ENCODE measurements at regions not wholly inside any gene's neighbourhood (a gene's known extent, or its start where the extent isn't known, plus 50 kb on each side); places are given as distances from the start of the nearest gene placed in this dataset.

GRCh38 chr18:10067670-10068659 is 154.1 kb downstream of the VAPA start:
- Histone ChIP-seq H3K27me3 (ENCODE audit: control insufficient read depth, extremely low read depth, insufficient read depth, low read length) (peaks cover 4% of the 10 kb centered on the region), H3K4me3 (ENCODE audit: control insufficient read depth in 2 of 3, extremely low read depth in 1 of 3, insufficient read depth in 2 of 3, low read depth in 1 of 3, low read length in 3 of 3) (no peak overlapping the region), H3K36me3 (ENCODE audit: control insufficient read depth in 2 of 2, extremely low read depth in 1 of 2, insufficient read depth in 2 of 2, low read length in 2 of 2) (no peaks in the 10 kb centered on the region), H3K4me1 (ENCODE audit: control insufficient read depth, extremely low read depth, insufficient read depth, low read length) (peaks cover 3% of the 10 kb centered on the region), H3K9me1 (ENCODE audit: control insufficient read depth, extremely low read depth, insufficient read depth, low read length) (no peaks in the 10 kb centered on the region), H4K20me1 (ENCODE audit: control insufficient read depth, extremely low read depth, insufficient read depth, low read length) (no peaks in the 10 kb centered on the region), H3K4me2 (ENCODE audit: control insufficient read depth, extremely low read depth, insufficient read depth, low read depth, low read length) (no peak overlapping the region), H2AFZ (ENCODE audit: control insufficient read depth, low read length) (no peak overlapping the region), H3K27ac (ENCODE audit: control insufficient read depth, insufficient read depth, low read length) (no peak overlapping the region), H3K79me2 (ENCODE audit: control insufficient read depth, insufficient read depth, low read length) (no peaks in the 10 kb centered on the region), H3K9me3 (ENCODE audit: control insufficient read depth, low read depth, low read length) (no peaks in the 10 kb centered on the region), H3K9ac (ENCODE audit: control insufficient read depth, extremely low read depth, insufficient read depth, low read length) (no peak overlapping the region)
- TF ChIP-seq CTCF (optimal IDR thresholded peaks at IDR 0.05 in 1 of 3, IDR thresholded peaks at IDR 0.05 in 1 of 3, conservative IDR thresholded peaks at IDR 0.05 in 1 of 3; ENCODE audit: extremely low read depth in 1 of 3, insufficient read depth in 2 of 3, low read length in 3 of 3), result no peak
- FAIRE-seq (no peak), DNase-seq (ENCODE audit: low read depth, low spot score) (no peak)
- dilution Hi-C loops (cut with MboI; ENCODE audit: extremely low pct_ligation_motif_present, low sequenced_read_pairs), result no loop called here

- TF ChIP-seq EZH2 (IDR thresholded peaks at IDR 0.05; ENCODE audit: low read length) (no peak), CTCF (optimal IDR thresholded peaks at IDR 0.05 in 1 of 3, IDR thresholded peaks at IDR 0.05 in 1 of 3, conservative IDR thresholded peaks at IDR 0.05 in 1 of 3; ENCODE audit: extremely low read depth in 1 of 3, insufficient read depth in 2 of 3, low read length in 3 of 3) (no peak)
- peaks cover 4% of the 10 kb centered on the region for H3K27me3 ChIP-seq (ENCODE audit: control insufficient read depth, extremely low read depth, insufficient read depth, low read length)
- H3K9me3 ChIP-seq (ENCODE audit: control insufficient read depth, low read depth, low read length), result no peaks in the 10 kb centered on the region
- no peaks in the 10 kb centered on the region for H3K79me2 ChIP-seq (ENCODE audit: control insufficient read depth, insufficient read depth, low read length)
- H2AFZ ChIP-seq (ENCODE audit: control insufficient read depth, low read length), result no peak overlapping the region
- H3K27ac ChIP-seq (ENCODE audit: control insufficient read depth, insufficient read depth, low read length), result no peak overlapping the region
- H3K4me2 ChIP-seq (ENCODE audit: control insufficient read depth, extremely low read depth, insufficient read depth, low read depth, low read length), result no peak overlapping the region
- dilution Hi-C loops (cut with MboI; ENCODE audit: extremely low pct_ligation_motif_present, low sequenced_read_pairs), result no loop called here
- no peak overlapping the region for H3K9ac ChIP-seq (ENCODE audit: control insufficient read depth, extremely low read depth, insufficient read depth, low read length)
- no peaks in the 10 kb centered on the region for H3K36me3 ChIP-seq (ENCODE audit: control insufficient read depth in 2 of 2, extremely low read depth in 1 of 2, insufficient read depth in 2 of 2, low read length in 2 of 2)
- H3K4me1 ChIP-seq (ENCODE audit: control insufficient read depth, extremely low read depth, insufficient read depth, low read length), result peaks cover 3% of the 10 kb centered on the region
- no peaks in the 10 kb centered on the region for H3K9me1 ChIP-seq (ENCODE audit: control insufficient read depth, extremely low read depth, insufficient read depth, low read length)
- H4K20me1 ChIP-seq (ENCODE audit: control insufficient read depth, extremely low read depth, insufficient read depth, low read length), result no peaks in the 10 kb centered on the region
- FAIRE-seq (no peak), DNase-seq (ENCODE audit: low read depth, low spot score) (no peak)
- no peak overlapping the region for H3K4me3 ChIP-seq (ENCODE audit: control insufficient read depth in 2 of 3, extremely low read depth in 1 of 3, insufficient read depth in 2 of 3, low read depth in 1 of 3, low read length in 3 of 3)
These were observed 155.2 kb downstream of the VAPA start for GRCh38 chr18:10068766-10069567.

Measured in keratinocyte (primary cell).